GM18951 (cell line): ENCODE measurements at regions not wholly inside any gene's neighbourhood (a gene's known extent, or its start where the extent isn't known, plus 50 kb on each side); places are given as distances from the start of the nearest gene placed in this dataset.

ENCODE experiments used
- POLR2A ChIP-seq: IDR thresholded peaks from 4 replicates; pipeline ENCODE4 v1.6.1; 2011; ENCODE audit warnings: mild to moderate bottlenecking; ENCODE audit not compliant: insufficient read length, insufficient read depth; ENCODE audit errors: extremely low read depth
- in situ Hi-C: fragments of 300-500 bp; cut with MboI; formaldehyde crosslinking; loops from one replicate; pipeline ENCODE4 v1.12.0; 2022; ENCODE audit warnings: low sequenced_read_pairs, mixed read lengths, inconsistent platforms; ENCODE audit not compliant: unreplicated experiment

- no peak for TF ChIP-seq POLR2A
- in situ Hi-C loops, result no loop called here
These were observed 319.1 kb downstream of the BRD1 start for GRCh38 chr22:49508561-49508960.

DNA sequence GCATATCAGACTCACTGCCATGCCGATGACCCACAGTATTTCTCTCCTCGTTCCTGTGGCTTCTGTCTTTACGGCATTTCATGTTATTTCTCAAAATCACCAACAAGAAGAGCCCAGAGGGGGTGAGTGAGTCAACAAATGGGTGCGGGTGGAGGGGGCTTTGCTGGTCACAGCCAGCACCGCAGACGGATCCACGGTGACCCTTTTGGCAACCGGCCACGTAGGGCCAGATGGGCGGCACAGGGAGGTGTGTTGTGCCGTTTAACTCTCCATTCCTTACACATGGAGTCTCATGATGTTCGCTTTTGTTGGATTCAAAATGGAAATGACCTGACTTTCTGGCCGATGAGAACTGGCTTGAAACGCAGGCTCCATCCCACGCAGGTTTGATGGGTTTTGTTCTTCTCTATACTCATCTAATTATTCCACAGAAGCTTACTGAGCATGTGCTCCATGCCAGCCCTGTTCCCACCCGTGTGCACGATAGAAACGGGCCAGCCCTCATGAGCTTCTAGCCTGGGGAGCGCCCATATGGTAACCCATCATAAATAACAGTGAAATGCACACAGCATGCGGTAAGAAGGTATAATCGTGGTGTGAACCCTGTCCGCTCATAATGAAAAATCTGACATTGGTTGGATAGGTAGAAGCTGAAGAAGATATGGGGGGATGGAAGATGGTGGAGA is 319.9 kb downstream of the BRD1 start:
- in situ Hi-C loops, result no loop called here
- TF ChIP-seq POLR2A, result no peak

- in situ Hi-C loops, result no loop called here
- no peak for TF ChIP-seq POLR2A
These were observed 321.7 kb downstream of the BRD1 start for GRCh38 chr22:49506010-49506400.

DNA sequence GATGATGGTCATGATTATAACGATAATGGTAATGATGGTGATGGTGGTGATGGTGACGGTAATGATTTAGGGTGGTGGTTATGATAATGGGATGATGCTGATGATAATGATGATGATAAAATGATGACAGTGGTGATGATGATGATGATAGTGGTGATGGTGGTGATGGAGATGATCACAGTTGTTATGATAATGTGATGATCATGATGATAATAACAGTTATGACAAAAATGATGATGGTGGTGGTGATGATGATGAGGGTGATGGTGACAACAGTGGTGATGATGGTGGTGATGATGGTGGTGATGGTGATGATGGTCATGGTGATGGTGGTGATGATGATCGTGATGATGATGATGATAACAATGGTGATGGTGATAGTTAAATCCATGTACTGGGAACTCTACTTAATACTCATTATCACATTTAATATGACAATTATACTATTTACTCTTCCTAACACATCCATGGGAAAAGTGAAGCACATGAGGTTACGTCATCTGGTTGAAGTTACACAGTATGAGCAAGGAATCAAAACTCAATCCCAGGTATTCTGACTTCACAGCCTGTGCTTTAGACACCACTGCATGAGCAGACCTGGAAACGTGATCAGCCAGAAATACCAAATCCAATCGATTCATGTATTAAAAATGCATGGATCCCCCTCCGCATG is 322.2 kb downstream of the BRD1 start:
- TF ChIP-seq POLR2A, result no peak
- in situ Hi-C loops, result no loop called here

DNA sequence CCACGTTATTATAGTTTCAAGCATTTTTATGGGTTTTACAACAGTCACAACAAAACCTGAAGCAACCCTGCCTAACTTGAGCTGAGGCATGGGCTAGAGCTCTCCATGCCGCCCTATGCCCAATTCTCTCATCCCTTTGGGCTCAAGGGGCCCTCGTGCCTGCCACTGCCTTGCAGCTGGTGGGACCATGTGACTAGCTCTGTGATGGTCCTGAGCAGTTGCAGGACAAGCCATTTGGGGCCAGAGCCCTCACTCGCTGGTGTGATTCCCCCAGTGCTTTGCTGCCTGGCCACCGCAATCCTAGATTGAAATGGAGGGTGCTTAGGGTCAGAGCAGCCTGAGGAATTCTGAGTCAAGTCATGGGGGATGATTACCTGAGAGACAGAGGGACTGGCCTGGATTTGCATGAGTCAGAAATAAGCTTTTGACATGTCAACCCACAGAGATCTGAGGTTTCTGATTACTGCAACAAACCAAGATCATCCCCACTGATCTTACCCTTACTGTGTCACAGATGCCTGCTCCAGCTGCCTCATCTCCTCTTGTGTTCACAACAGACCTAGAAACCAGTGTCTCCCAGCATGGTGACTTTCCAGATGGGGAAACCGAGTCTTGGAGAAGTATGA is 323.7 kb downstream of the BRD1 start:
- in situ Hi-C loops, result no loop called here
- TF ChIP-seq POLR2A, result no peak

- no peak for TF ChIP-seq POLR2A
- in situ Hi-C loops, result no loop called here
These were observed 324.4 kb downstream of the BRD1 start for GRCh38 chr22:49503321-49503720.

- in situ Hi-C loops, result no loop called here
- TF ChIP-seq POLR2A, result no peak
These were observed 325.4 kb downstream of the BRD1 start for GRCh38 chr22:49502126-49502826.

DNA sequence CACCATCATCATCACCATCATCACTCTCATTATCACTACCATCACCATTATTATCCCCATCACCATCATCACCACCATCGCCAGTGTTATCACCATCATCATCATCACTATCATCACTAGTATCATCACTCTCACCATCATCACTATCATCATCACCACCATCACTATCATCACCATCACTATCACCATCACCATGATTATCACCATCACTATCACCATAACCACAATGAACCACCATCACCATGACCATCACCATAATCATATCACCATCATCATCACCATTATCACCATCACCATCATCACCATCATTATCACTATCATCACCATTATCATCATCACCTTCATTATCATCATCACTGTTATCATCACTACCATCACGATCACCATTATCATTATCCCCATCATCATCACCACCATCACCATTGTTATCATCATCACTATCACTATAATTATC is 326.7 kb downstream of the BRD1 start:
- in situ Hi-C loops, result no loop called here
- TF ChIP-seq POLR2A, result no peak

- TF ChIP-seq POLR2A, result no peak
- in situ Hi-C loops, result no loop called here
These were observed 327.6 kb downstream of the BRD1 start for GRCh38 chr22:49500076-49500460.

DNA sequence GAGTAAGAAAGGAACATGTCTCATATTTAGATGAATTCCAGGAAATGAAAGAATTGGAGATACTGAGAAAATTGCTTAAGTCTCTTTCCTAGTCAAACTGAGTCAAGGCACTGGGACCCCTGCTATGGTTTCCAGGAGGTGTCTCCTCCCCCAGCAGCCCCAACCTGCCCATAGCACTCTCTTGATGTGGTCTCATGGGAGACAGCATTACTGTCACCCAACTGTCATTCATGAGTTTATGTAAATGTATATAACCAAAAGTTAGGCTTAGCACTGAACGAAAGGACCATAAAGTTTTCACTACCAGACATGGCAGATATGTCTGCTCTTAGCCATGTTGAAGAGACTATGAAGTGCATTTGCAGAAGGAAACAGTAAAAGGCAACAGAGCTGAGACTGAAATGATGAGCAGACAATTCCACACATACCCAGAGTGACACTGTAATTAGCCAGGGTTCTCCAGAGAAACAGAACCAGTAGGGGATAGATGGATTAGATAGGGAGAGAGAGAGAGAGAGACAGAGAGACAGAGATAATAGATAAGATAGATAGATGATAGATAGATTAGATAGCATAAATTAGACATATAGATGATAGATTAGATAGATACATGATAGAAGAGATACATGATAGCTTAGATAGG is 328.1 kb downstream of the BRD1 start:
- TF ChIP-seq POLR2A, result no peak
- in situ Hi-C loops, result no loop called here

- in situ Hi-C loops, result no loop called here
- no peak for TF ChIP-seq POLR2A
These were observed 330.4 kb downstream of the BRD1 start for GRCh38 chr22:49497266-49497665.

DNA sequence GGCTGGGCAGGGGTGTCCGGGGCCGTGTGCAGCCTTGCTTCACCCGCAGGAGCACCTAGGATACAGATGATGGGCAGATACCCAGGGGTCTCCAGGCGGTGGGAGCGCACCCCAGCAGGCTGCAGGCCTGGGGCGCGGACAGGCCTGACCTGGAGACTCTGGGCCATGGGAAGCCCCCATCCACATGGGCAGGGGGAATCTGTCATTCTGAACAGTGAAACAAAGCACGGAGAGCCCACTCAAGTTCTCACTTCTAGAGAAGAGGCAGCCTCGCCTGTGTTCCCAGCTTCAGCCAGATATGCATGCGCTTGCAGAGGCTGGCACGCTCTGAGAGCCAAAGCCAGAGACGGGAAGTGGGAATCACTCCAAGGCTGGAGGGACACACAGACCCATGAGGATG is 333.1 kb downstream of the BRD1 start:
- in situ Hi-C loops, result no loop called here
- no peak for TF ChIP-seq POLR2A

- in situ Hi-C loops, result no loop called here
- TF ChIP-seq POLR2A, result no peak
These were observed 334.9 kb downstream of the BRD1 start for GRCh38 chr22:49492741-49493251.
